ENCODE measurements at regions not wholly inside any gene's neighbourhood (a gene's known extent, or its start where the extent isn't known, plus 50 kb on each side); places are given as distances from the start of the nearest gene placed in this dataset.

- H3K4me3 ChIP-seq (ENCODE audit: low read length), result no peak overlapping the region
- TF ChIP-seq, protein P1, sequence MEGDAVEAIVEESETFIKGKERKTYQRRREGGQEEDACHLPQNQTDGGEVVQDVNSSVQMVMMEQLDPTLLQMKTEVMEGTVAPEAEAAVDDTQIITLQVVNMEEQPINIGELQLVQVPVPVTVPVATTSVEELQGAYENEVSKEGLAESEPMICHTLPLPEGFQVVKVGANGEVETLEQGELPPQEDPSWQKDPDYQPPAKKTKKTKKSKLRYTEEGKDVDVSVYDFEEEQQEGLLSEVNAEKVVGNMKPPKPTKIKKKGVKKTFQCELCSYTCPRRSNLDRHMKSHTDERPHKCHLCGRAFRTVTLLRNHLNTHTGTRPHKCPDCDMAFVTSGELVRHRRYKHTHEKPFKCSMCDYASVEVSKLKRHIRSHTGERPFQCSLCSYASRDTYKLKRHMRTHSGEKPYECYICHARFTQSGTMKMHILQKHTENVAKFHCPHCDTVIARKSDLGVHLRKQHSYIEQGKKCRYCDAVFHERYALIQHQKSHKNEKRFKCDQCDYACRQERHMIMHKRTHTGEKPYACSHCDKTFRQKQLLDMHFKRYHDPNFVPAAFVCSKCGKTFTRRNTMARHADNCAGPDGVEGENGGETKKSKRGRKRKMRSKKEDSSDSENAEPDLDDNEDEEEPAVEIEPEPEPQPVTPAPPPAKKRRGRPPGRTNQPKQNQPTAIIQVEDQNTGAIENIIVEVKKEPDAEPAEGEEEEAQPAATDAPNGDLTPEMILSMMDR (conservative IDR thresholded peaks at IDR 0.05; ENCODE audit: low read length), result no peak
- no peak for DNase-seq (ENCODE audit: low read depth)
These were observed 155.9 kb downstream of the ZNF281 start for GRCh38 chr1:200253774-200254495.

GRCh38 chr1:200252531-200252930 is 157.3 kb downstream of the ZNF281 start:
- TF ChIP-seq, protein P1 (conservative IDR thresholded peaks at IDR 0.05; ENCODE audit: low read length), result no peak
- no peak overlapping the region for H3K4me3 ChIP-seq (ENCODE audit: low read length)
- DNase-seq (ENCODE audit: low read depth), result no peak

DNA sequence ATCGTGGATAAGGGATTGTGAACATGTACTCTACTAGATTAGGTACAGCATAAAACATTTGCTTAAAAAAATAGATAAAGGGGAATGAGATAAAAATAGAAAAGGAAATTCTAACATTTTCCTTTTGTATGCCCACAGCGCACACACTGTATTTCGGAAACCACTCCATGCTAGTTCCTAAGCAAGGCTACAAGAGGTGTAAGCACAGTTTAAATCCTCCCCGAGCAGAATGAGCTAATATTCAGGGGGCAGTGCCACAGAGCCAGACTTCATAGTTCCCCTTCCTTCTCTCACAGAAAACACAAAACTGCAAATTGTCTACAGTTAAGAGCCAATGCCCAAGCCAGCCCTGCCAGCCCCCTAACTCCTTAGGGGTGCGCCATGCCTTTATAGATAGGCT is 159.4 kb downstream of the ZNF281 start:
- TF ChIP-seq, protein P1 (conservative IDR thresholded peaks at IDR 0.05; ENCODE audit: low read length), result no peak
- no peak overlapping the region for H3K4me3 ChIP-seq (ENCODE audit: low read length)
- DNase-seq (ENCODE audit: low read depth), result no peak

- no peak overlapping the region for H3K4me3 ChIP-seq (ENCODE audit: low read length)
- DNase-seq (ENCODE audit: low read depth), result no peak
- TF ChIP-seq, protein P1 (conservative IDR thresholded peaks at IDR 0.05; ENCODE audit: low read length), result no peak
These were observed 161.3 kb downstream of the ZNF281 start for GRCh38 chr1:200248541-200248940.

DNA sequence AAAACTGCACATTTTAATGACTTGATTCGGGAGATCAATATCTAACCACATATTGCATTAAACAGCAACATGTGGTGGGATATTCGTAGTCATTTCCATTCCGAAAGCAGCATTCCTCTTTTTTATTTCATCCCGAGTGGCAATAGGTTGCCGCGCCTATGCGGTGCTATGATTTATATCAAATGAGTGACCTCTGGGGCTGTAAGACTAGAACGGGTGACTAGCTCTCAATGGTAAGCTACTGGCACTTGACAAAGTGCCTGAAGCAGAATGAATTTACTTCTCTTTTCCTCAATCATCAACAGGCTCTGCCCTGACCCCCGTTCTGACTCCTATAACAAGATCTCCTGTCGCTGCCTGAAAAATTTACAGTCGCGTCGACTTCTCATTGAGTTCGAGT is 162.3 kb downstream of the ZNF281 start:
- DNase-seq (ENCODE audit: low read depth), result no peak
- TF ChIP-seq, protein P1 (conservative IDR thresholded peaks at IDR 0.05; ENCODE audit: low read length), result no peak
- peak overlapping the region; percentile 1; the same call in 1 of the 2 replicates for H3K4me3 ChIP-seq (ENCODE audit: low read length)

GRCh38 chr1:200245473-200245872 is 164.4 kb downstream of the ZNF281 start:
- TF ChIP-seq, protein P1 (conservative IDR thresholded peaks at IDR 0.05; ENCODE audit: low read length), result no peak
- peak; percentile 49 for DNase-seq (ENCODE audit: low read depth)
- no peak overlapping the region for H3K4me3 ChIP-seq (ENCODE audit: low read length)

GRCh38 chr1:200243042-200243437 is 166.8 kb downstream of the ZNF281 start:
- peak overlapping the region; percentile 46 for H3K4me3 ChIP-seq (ENCODE audit: low read length)
- TF ChIP-seq, protein P1 (conservative IDR thresholded peaks at IDR 0.05; ENCODE audit: low read length), result no peak
- DNase-seq (ENCODE audit: low read depth), result peak; percentile 70

Measured in AG10803 (cell line).